HEK293 (cell line): ENCODE measurements at regions not wholly inside any gene's neighbourhood (a gene's known extent, or its start where the extent isn't known, plus 50 kb on each side); places are given as distances from the start of the nearest gene placed in this dataset.

ENCODE experiments used
- BCL11A ChIP-seq: fragments of 450-650 bp; formaldehyde crosslinking; IDR thresholded peaks from 2 replicates; pipeline ENCODE4 v1.5.1; 2016; ENCODE audit warnings: low read depth, missing biosample characterization, missing genetic modification characterization
- WT1 ChIP-seq: fragments of 450-650 bp; formaldehyde crosslinking; IDR thresholded peaks from 2 replicates; pipeline ENCODE4 v1.5.1; 2016; ENCODE audit warnings: missing biosample characterization, missing genetic modification characterization
- YY1 ChIP-seq: fragments of 450-650 bp; formaldehyde crosslinking; IDR thresholded peaks from 2 replicates; pipeline ENCODE4 v1.5.1; 2018; ENCODE audit warnings: missing biosample characterization, missing genetic modification characterization
- ZNF239 ChIP-seq: fragments of 450-650 bp; formaldehyde crosslinking; IDR thresholded peaks from 2 replicates; pipeline ENCODE4 v1.5.1; 2016; ENCODE audit warnings: missing biosample characterization, missing genetic modification characterization
- ZNF394 ChIP-seq: fragments of 450-650 bp; formaldehyde crosslinking; IDR thresholded peaks from 2 replicates; pipeline ENCODE4 v1.5.1; 2016; ENCODE audit warnings: missing biosample characterization, missing genetic modification characterization, mild to moderate bottlenecking, moderate library complexity, borderline replicate concordance
- ZNF624 ChIP-seq: fragments of 450-650 bp; formaldehyde crosslinking; IDR thresholded peaks from 2 replicates; pipeline ENCODE4 v1.5.1; 2017; ENCODE audit warnings: missing biosample characterization, missing genetic modification characterization
- TF ChIP-seq, protein P1 (sequence below): fragments of 450-650 bp; formaldehyde crosslinking; optimal IDR thresholded peaks from 2 replicates; pipeline ENCODE3; 2016; ENCODE audit warnings: missing biosample characterization, mild to moderate bottlenecking, missing genetic modification characterization
- TF ChIP-seq, protein P2 (sequence below): fragments of 450-650 bp; formaldehyde crosslinking; IDR thresholded peaks from 2 replicates; pipeline ENCODE4 v1.5.1; 2016; ENCODE audit warnings: missing biosample characterization, missing genetic modification characterization

DNA sequence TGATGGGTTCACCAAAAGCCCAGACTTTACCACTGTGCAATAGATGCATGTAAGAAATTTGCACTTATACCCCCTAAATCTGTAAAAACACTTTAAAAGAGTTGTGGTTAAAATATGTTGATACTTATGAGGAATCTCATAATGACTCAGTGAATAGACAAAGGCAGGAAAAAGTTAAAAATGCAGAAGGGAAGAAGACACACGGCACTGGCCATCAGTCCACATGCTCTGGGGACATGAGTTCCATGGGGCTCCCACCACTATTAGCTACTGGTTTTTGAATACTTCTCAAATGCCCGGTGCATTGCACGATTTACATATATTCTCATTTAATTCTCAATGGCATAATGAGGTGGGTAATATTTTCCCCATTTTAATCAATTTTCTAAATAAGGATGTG is 59.3 kb upstream of the BLID start:
- TF ChIP-seq ZNF624 (tag by site-specific recombination) (no peak), BCL11A (no peak), WT1 (no peak), ZNF394 (tag by site-specific recombination) (no peak), ZNF239 (tag by site-specific recombination) (no peak), YY1 (no peak)
- TF ChIP-seq, protein P1, sequence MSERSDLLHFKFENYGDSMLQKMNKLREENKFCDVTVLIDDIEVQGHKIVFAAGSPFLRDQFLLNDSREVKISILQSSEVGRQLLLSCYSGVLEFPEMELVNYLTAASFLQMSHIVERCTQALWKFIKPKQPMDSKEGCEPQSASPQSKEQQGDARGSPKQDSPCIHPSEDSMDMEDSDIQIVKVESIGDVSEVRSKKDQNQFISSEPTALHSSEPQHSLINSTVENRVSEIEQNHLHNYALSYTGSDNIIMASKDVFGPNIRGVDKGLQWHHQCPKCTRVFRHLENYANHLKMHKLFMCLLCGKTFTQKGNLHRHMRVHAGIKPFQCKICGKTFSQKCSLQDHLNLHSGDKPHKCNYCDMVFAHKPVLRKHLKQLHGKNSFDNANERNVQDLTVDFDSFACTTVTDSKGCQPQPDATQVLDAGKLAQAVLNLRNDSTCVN (tag by site-specific recombination), result no peak
- TF ChIP-seq, protein P2, sequence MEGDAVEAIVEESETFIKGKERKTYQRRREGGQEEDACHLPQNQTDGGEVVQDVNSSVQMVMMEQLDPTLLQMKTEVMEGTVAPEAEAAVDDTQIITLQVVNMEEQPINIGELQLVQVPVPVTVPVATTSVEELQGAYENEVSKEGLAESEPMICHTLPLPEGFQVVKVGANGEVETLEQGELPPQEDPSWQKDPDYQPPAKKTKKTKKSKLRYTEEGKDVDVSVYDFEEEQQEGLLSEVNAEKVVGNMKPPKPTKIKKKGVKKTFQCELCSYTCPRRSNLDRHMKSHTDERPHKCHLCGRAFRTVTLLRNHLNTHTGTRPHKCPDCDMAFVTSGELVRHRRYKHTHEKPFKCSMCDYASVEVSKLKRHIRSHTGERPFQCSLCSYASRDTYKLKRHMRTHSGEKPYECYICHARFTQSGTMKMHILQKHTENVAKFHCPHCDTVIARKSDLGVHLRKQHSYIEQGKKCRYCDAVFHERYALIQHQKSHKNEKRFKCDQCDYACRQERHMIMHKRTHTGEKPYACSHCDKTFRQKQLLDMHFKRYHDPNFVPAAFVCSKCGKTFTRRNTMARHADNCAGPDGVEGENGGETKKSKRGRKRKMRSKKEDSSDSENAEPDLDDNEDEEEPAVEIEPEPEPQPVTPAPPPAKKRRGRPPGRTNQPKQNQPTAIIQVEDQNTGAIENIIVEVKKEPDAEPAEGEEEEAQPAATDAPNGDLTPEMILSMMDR (tag by site-specific recombination), result no peak
